ENCODE measurements at regions not wholly inside any gene's neighbourhood (a gene's known extent, or its start where the extent isn't known, plus 50 kb on each side); places are given as distances from the start of the nearest gene placed in this dataset.

- DNase-seq (ENCODE audit: low read depth in 2 of 2), result no peak
These were observed 49.9 kb upstream of the ATP2B2 start for GRCh38 chr3:10555263-10555662.

- no peak for DNase-seq (ENCODE audit: low read depth in 2 of 2)
These were observed 50.9 kb upstream of the ATP2B2 start for GRCh38 chr3:10556312-10556711.

- DNase-seq (ENCODE audit: low read depth in 2 of 2), result no peak
These were observed 51.9 kb upstream of the ATP2B2 start for GRCh38 chr3:10557250-10557649.

GRCh38 chr3:10557781-10558373 is 52.5 kb upstream of the ATP2B2 start:
- no peak for DNase-seq (ENCODE audit: low read depth in 2 of 2)

GRCh38 chr3:10558736-10559135 is 53.4 kb upstream of the ATP2B2 start:
- DNase-seq (ENCODE audit: low read depth in 2 of 2), result no peak

- no peak for DNase-seq (ENCODE audit: low read depth in 2 of 2)
These were observed 54.9 kb upstream of the ATP2B2 start for GRCh38 chr3:10560060-10560861.

GRCh38 chr3:10561162-10561945 is 56.0 kb upstream of the ATP2B2 start:
- no peak for DNase-seq (ENCODE audit: low read depth in 2 of 2)

GRCh38 chr3:10561946-10562560 is 56.7 kb upstream of the ATP2B2 start:
- no peak for DNase-seq (ENCODE audit: low read depth in 2 of 2)

- no peak for DNase-seq (ENCODE audit: low read depth in 2 of 2)
These were observed 58.0 kb upstream of the ATP2B2 start for GRCh38 chr3:10563396-10563795.

- DNase-seq (ENCODE audit: low read depth in 2 of 2), result no peak
These were observed 60.4 kb upstream of the ATP2B2 start for GRCh38 chr3:10565814-10566213.

- DNase-seq (ENCODE audit: low read depth in 2 of 2), result no peak
These were observed 61.1 kb upstream of the ATP2B2 start for GRCh38 chr3:10566451-10566850.

- DNase-seq (ENCODE audit: low read depth in 2 of 2), result no peak
These were observed 63.2 kb upstream of the ATP2B2 start for GRCh38 chr3:10568549-10568948.

GRCh38 chr3:10570196-10570946 is 65.0 kb upstream of the ATP2B2 start:
- DNase-seq (ENCODE audit: low read depth in 2 of 2), result no peak

GRCh38 chr3:10574101-10574620 is 68.8 kb upstream of the ATP2B2 start:
- no peak for DNase-seq (ENCODE audit: low read depth in 2 of 2)

GRCh38 chr3:10575601-10576160 is 70.3 kb upstream of the ATP2B2 start:
- no peak for DNase-seq (ENCODE audit: low read depth in 2 of 2)

GRCh38 chr3:10577486-10577885 is 72.1 kb upstream of the ATP2B2 start:
- DNase-seq (ENCODE audit: low read depth in 2 of 2), result no peak

- DNase-seq (ENCODE audit: low read depth in 2 of 2), result no peak
These were observed 75.0 kb upstream of the ATP2B2 start for GRCh38 chr3:10580426-10580825.

GRCh38 chr3:10581251-10581650 is 75.9 kb upstream of the ATP2B2 start:
- no peak for DNase-seq (ENCODE audit: low read depth in 2 of 2)

GRCh38 chr3:10581716-10582115 is 76.3 kb upstream of the ATP2B2 start:
- no peak for DNase-seq (ENCODE audit: low read depth in 2 of 2)

- DNase-seq (ENCODE audit: low read depth in 2 of 2), result no peak
These were observed 77.3 kb upstream of the ATP2B2 start for GRCh38 chr3:10582733-10583132.
